DOHH2 (cell line): ENCODE measurements at regions not wholly inside any gene's neighbourhood (a gene's known extent, or its start where the extent isn't known, plus 50 kb on each side); places are given as distances from the start of the nearest gene placed in this dataset.

ENCODE experiments used
- H3F3A ChIP-seq: fragments of 200-600 bp; sonication (generic), shearing (Covaris generic); 2 replicates; pipeline ENCODE4 v1.6.0; 2016; ENCODE audit warnings: antibody characterized with exemption, mild to moderate bottlenecking; ENCODE audit not compliant: control insufficient read depth, insufficient read depth
- H3K27ac ChIP-seq: fragments of 200-600 bp; sonication (generic); 2 replicates; pipeline ENCODE4 v1.5.1; 2014; ENCODE audit warnings: low read depth, mild to moderate bottlenecking, low read length, moderate library complexity
- H3K27me3 ChIP-seq: fragments of 200-600 bp; sonication (generic); 2 replicates; pipeline ENCODE4 v1.6.1; 2014; ENCODE audit warnings: mild to moderate bottlenecking, low read length, mixed read lengths; ENCODE audit not compliant: control insufficient read depth
- H3K36me3 ChIP-seq: fragments of 200-600 bp; sonication (generic); 2 replicates; pipeline ENCODE4 v1.6.1; 2014; ENCODE audit warnings: mild to moderate bottlenecking, low read length, moderate library complexity, mixed read lengths; ENCODE audit not compliant: control insufficient read depth
- H3K4me1 ChIP-seq: fragments of 200-600 bp; sonication (generic); 2 replicates; pipeline ENCODE4 v1.6.1; 2014; ENCODE audit warnings: mild to moderate bottlenecking, low read length, mixed read lengths; ENCODE audit not compliant: control insufficient read depth
- H3K4me2 ChIP-seq: fragments of 200-600 bp; sonication (generic); 2 replicates; pipeline ENCODE4 v1.6.0; 2014; ENCODE audit warnings: mild to moderate bottlenecking, low read length, moderate library complexity
- H3K4me3 ChIP-seq: fragments of 200-600 bp; sonication (generic); 2 replicates; pipeline ENCODE4 v1.5.1; 2014; ENCODE audit warnings: mild to moderate bottlenecking, low read length, mixed read lengths
- H3K79me2 ChIP-seq: fragments of 200-600 bp; sonication (generic); 2 replicates; pipeline ENCODE4 v1.6.1; 2014; ENCODE audit warnings: mild to moderate bottlenecking, low read length, mixed read lengths; ENCODE audit not compliant: control insufficient read depth
- H3K9me2 ChIP-seq: fragments of 200-600 bp; sonication (generic); replicated peaks from 2 replicates; pipeline ENCODE4 v1.6.1; 2014; ENCODE audit warnings: mild to moderate bottlenecking, low read length, mixed read lengths; ENCODE audit not compliant: control insufficient read depth
- H3K9me3 ChIP-seq: fragments of 200-600 bp; sonication (generic); 2 replicates; pipeline ENCODE4 v1.6.1; 2014; ENCODE audit warnings: antibody characterized with exemption, low read length, mixed read lengths; ENCODE audit not compliant: control insufficient read depth, insufficient read depth
- H4K20me1 ChIP-seq: fragments of 200-600 bp; sonication (generic); 2 replicates; pipeline ENCODE4 v1.6.0; 2014; ENCODE audit warnings: low read depth, mild to moderate bottlenecking, antibody characterized with exemption, low read length, moderate library complexity; ENCODE audit not compliant: control insufficient read depth, insufficient read depth
- CTCF ChIP-seq: fragments of 200-600 bp; sonication (generic); IDR thresholded peaks from one replicate; pipeline ENCODE4 v1.5.1; 2014; ENCODE audit warnings: antibody characterized with exemption, mild to moderate bottlenecking, low read depth, low read length; ENCODE audit not compliant: poor library complexity, severe bottlenecking
- EZH2phosphoT487 ChIP-seq: fragments of 200-600 bp; sonication (generic); IDR thresholded peaks from 2 replicates; pipeline ENCODE4 v1.6.1; 2017; ENCODE audit warnings: borderline replicate concordance, mild to moderate bottlenecking, antibody characterized with exemption, low read length, moderate library complexity, mixed read lengths

GRCh38 chr3:26460985-26461384 lies 161.6 kb upstream of the LRRC3B start:
- Histone ChIP-seq H3K4me1 (no peaks in the 10 kb centered on the region), H3K9me3 (no peaks in the 10 kb centered on the region), H3K9me2 (no peaks in the 10 kb centered on the region), H3K27ac (no peak overlapping the region), H4K20me1 (no peaks in the 10 kb centered on the region), H3K79me2 (no peaks in the 10 kb centered on the region), H3K4me2 (no peak overlapping the region), H3F3A (no peaks in the 10 kb centered on the region), H3K4me3 (no peak overlapping the region), H3K27me3 (no peaks in the 10 kb centered on the region), H3K36me3 (no peaks in the 10 kb centered on the region)
- TF ChIP-seq CTCF (no peak), EZH2phosphoT487 (no peak)

DNA sequence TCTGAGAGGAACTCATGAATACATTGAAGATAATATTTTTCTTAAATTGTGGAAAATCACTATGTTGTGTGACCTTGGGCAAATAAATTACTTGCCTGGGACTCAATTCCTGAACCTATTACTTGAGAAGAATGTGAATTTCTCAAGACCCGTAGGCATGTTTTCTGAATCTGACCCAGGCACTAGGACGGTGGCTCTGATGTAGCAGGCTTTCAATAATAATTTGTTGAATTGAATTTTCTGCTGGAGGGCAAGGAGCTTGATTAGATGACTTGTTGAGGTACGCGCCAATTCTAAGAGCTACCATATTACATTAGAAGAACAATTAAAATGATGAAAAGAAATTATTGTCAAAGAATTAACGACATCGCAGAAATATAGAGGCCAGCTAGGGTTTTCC lies 150.2 kb upstream of the LRRC3B start:
- H3K27me3 ChIP-seq, result no peaks in the 10 kb centered on the region
- H3K36me3 ChIP-seq, result no peaks in the 10 kb centered on the region
- TF ChIP-seq EZH2phosphoT487 (no peak), CTCF (no peak)
- no peaks in the 10 kb centered on the region for H3K9me2 ChIP-seq
- H3K4me2 ChIP-seq, result no peak overlapping the region
- no peaks in the 10 kb centered on the region for H3K4me1 ChIP-seq
- H3K4me3 ChIP-seq, result no peak overlapping the region
- H3K79me2 ChIP-seq, result no peaks in the 10 kb centered on the region
- H3K9me3 ChIP-seq, result no peaks in the 10 kb centered on the region
- H3F3A ChIP-seq, result no peaks in the 10 kb centered on the region
- no peaks in the 10 kb centered on the region for H4K20me1 ChIP-seq
- no peak overlapping the region for H3K27ac ChIP-seq

GRCh38 chr3:26474706-26475105 lies 147.9 kb upstream of the LRRC3B start:
- H3K27me3 ChIP-seq, result no peaks in the 10 kb centered on the region
- no peak overlapping the region for H3K4me2 ChIP-seq
- H3K79me2 ChIP-seq, result no peaks in the 10 kb centered on the region
- H4K20me1 ChIP-seq, result no peaks in the 10 kb centered on the region
- H3K9me3 ChIP-seq, result no peaks in the 10 kb centered on the region
- H3K36me3 ChIP-seq, result no peaks in the 10 kb centered on the region
- no peaks in the 10 kb centered on the region for H3F3A ChIP-seq
- H3K27ac ChIP-seq, result no peak overlapping the region
- H3K4me1 ChIP-seq, result no peaks in the 10 kb centered on the region
- H3K9me2 ChIP-seq, result no peaks in the 10 kb centered on the region
- TF ChIP-seq CTCF (no peak), EZH2phosphoT487 (no peak)
- H3K4me3 ChIP-seq, result no peak overlapping the region

DNA sequence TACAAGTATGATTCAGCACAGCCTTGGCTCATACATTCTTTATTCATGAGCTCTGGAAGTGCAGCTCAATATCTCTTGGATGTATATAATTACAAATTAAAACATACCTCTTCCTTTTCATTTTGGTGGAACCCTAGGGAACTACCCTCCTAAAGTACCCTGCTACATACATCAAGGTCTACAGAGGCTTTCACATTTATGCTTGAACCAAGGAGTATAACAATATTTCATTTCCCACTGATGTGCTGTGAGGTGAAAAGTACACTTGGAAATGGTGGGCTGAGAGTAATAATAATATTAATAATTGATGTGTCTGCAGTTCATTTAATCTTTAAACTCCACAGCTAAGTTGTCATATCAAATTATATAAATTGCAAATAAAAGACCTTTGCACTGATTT lies 142.2 kb upstream of the LRRC3B start:
- H3K4me3 ChIP-seq, result no peak overlapping the region
- no peaks in the 10 kb centered on the region for H3K9me3 ChIP-seq
- H3K9me2 ChIP-seq, result no peaks in the 10 kb centered on the region
- H3K79me2 ChIP-seq, result no peaks in the 10 kb centered on the region
- H3K36me3 ChIP-seq, result no peaks in the 10 kb centered on the region
- no peaks in the 10 kb centered on the region for H3F3A ChIP-seq
- no peaks in the 10 kb centered on the region for H4K20me1 ChIP-seq
- no peak overlapping the region for H3K27ac ChIP-seq
- TF ChIP-seq EZH2phosphoT487 (no peak), CTCF (no peak)
- no peak overlapping the region for H3K4me2 ChIP-seq
- no peaks in the 10 kb centered on the region for H3K27me3 ChIP-seq
- no peaks in the 10 kb centered on the region for H3K4me1 ChIP-seq
